GM18507 (cell line): ENCODE measurements at regions not wholly inside any gene's neighbourhood (a gene's known extent, or its start where the extent isn't known, plus 50 kb on each side); places are given as distances from the start of the nearest gene placed in this dataset.

Source experiments
- DNase-seq: peaks from one replicate; pipeline ENCODE4 v3.0.0; 2011; ENCODE audit warnings: low read depth; ENCODE audit not compliant: insufficient read length; ENCODE audit errors: extremely low spot score
- FAIRE-seq: peaks from 2 replicates; lab custom pipeline; 2011; peaks lifted over from hg19 to GRCh38; lab: Jason Lieb, UNC

GRCh38 chr3:28191363-28191762 lies 50.1 kb upstream of the CMC1 start:
- FAIRE-seq (no peak), DNase-seq (no peak)
